ENCODE measurements at regions not wholly inside any gene's neighbourhood (a gene's known extent, or its start where the extent isn't known, plus 50 kb on each side); places are given as distances from the start of the nearest gene placed in this dataset.

- TF ChIP-seq, protein P1, sequence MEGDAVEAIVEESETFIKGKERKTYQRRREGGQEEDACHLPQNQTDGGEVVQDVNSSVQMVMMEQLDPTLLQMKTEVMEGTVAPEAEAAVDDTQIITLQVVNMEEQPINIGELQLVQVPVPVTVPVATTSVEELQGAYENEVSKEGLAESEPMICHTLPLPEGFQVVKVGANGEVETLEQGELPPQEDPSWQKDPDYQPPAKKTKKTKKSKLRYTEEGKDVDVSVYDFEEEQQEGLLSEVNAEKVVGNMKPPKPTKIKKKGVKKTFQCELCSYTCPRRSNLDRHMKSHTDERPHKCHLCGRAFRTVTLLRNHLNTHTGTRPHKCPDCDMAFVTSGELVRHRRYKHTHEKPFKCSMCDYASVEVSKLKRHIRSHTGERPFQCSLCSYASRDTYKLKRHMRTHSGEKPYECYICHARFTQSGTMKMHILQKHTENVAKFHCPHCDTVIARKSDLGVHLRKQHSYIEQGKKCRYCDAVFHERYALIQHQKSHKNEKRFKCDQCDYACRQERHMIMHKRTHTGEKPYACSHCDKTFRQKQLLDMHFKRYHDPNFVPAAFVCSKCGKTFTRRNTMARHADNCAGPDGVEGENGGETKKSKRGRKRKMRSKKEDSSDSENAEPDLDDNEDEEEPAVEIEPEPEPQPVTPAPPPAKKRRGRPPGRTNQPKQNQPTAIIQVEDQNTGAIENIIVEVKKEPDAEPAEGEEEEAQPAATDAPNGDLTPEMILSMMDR (IDR thresholded peaks at IDR 0.05): no peak
- TF ChIP-seq POLR2AphosphoS5 (IDR thresholded peaks at IDR 0.05) (no peak), POLR2A (IDR thresholded peaks at IDR 0.05) (no peak)
These were observed 89.8 kb downstream of the APIP start for GRCh38 chr11:34826384-34826726.

All from prostate gland (tissue), 2 donors.